ENCODE measurements at regions not wholly inside any gene's neighbourhood (a gene's known extent, or its start where the extent isn't known, plus 50 kb on each side); places are given as distances from the start of the nearest gene placed in this dataset.

DNA sequence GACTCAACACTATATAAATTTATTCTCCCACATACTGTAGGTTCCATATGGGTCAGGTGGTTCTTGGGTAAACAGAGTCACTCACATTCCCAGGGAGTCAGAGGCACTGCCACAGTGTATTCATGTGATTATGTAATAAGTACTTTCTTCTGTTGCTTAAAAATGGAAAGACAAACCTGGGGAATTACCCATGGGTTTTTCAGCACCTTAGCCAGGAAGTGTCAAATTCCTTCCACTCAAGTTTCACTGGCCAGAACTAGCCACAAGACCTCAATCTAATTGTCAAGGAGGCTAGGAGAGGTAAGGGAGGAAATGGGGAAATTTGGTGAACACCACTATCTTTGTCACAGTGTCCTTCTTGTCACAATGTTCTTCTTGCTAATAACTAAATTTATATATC is 333.2 kb upstream of the MDGA2 start:
- no peak for DNase-seq (ENCODE audit: low read depth)
- no peak overlapping the region for H3K4me3 ChIP-seq (ENCODE audit: low read depth, low read length)
- TF ChIP-seq, protein P1, sequence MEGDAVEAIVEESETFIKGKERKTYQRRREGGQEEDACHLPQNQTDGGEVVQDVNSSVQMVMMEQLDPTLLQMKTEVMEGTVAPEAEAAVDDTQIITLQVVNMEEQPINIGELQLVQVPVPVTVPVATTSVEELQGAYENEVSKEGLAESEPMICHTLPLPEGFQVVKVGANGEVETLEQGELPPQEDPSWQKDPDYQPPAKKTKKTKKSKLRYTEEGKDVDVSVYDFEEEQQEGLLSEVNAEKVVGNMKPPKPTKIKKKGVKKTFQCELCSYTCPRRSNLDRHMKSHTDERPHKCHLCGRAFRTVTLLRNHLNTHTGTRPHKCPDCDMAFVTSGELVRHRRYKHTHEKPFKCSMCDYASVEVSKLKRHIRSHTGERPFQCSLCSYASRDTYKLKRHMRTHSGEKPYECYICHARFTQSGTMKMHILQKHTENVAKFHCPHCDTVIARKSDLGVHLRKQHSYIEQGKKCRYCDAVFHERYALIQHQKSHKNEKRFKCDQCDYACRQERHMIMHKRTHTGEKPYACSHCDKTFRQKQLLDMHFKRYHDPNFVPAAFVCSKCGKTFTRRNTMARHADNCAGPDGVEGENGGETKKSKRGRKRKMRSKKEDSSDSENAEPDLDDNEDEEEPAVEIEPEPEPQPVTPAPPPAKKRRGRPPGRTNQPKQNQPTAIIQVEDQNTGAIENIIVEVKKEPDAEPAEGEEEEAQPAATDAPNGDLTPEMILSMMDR (conservative IDR thresholded peaks at IDR 0.05; ENCODE audit: low read depth, low read length) = no peak

DNA sequence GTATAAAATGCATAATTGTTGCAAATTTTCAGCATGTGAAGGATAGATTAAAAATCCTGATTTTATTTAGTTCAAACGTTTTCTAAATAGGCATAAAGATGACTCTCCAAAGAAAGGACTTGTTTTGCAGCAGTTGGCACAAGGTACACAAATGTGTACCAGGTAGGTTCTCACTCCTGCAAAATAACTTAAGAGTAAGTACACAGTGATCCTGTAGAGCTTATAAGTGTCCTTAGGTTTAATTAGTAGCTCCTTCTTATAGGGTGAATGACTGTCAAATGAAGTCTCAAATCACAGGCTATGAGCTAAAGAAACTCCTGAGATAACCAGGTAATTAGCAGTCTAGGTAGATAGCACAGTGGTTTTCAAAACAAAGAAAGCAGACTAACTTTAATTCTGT is 330.6 kb upstream of the MDGA2 start:
- no peak for DNase-seq (ENCODE audit: low read depth)
- H3K4me3 ChIP-seq (ENCODE audit: low read depth, low read length) = no peak overlapping the region
- TF ChIP-seq, protein P1 (conservative IDR thresholded peaks at IDR 0.05; ENCODE audit: low read depth, low read length) = no peak

DNA sequence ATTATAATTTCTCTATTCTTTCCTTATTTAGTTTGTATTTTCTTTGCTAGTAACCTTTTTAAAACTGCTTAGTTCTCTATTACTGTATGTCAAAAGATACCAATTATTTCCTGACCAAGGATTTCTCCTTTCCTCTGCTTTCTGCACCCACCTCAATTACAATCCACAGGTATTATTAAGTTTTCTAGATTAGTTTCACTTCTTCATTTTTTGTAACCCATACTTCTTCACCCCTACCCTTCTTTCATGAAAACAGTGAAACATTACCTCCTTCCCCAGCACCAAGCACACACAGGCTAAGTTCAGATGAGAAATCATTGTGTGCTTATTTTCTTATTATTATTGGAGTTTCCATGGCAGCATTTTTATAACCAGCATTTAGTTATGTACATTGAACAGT is 318.5 kb upstream of the MDGA2 start:
- H3K4me3 ChIP-seq (ENCODE audit: low read depth, low read length) = no peak overlapping the region
- TF ChIP-seq, protein P1 (conservative IDR thresholded peaks at IDR 0.05; ENCODE audit: low read depth, low read length) = no peak
- no peak for DNase-seq (ENCODE audit: low read depth)

DNA sequence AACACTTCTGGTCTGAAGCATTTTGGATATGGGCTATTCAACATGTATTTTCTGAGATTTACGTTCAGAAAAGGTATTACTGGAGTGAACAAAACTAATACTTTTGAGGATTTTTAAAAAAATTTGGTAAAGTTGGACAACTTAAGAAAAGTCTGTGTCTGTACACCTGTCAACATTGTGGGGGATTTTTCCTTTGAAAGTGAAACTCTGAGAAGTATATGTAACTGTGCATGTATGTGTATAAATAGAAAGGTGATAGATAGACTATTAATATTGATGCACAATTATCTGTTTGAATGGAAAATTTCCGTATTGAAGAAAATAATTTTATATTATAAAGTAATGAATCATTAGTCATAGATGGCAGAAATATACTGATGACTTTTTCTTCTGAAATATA is 312.8 kb upstream of the MDGA2 start:
- H3K4me3 ChIP-seq (ENCODE audit: low read depth, low read length) = no peak overlapping the region
- TF ChIP-seq, protein P1 (conservative IDR thresholded peaks at IDR 0.05; ENCODE audit: low read depth, low read length) = no peak
- no peak for DNase-seq (ENCODE audit: low read depth)

DNA sequence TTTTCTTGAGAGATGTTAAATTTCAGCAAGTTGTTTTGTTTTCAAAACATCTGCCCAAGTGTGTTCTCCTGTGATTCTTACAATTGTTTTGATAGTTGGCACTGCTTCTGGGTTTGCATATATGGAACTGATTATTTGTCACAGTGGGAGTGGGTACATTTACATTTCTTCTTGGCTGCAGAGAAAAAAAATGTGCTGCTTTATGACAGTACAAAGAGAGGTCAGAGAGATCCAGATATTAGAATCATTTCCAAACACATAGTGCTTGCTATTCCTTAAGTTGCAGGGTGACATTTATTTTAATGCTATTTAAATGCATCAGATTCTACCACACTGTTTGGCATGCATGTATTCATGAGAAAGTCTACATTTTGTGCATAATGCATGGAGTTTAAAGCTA is 303.5 kb upstream of the MDGA2 start:
- no peak overlapping the region for H3K4me3 ChIP-seq (ENCODE audit: low read depth, low read length)

DNA sequence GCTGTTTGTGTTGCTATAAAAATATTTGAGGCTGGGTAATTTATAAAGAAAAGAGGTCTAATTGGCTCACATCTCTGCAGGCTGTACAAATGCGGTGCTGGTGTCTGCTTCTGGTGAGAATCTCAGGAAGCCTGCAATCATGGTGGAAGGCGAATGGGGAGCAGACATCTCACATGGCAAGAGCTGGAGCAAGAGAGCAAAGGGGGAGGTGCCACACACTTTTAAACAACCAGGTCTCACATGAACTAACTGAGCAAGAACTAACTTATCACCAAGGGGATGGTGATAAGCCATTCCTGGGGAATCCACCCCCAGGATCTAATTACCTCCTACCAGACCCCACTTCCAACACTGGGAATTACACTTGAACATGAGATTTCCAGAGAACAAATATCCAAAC is 300.7 kb upstream of the MDGA2 start:
- no peak overlapping the region for H3K4me3 ChIP-seq (ENCODE audit: low read depth, low read length)
- TF ChIP-seq, protein P1 (conservative IDR thresholded peaks at IDR 0.05; ENCODE audit: low read depth, low read length) = no peak
- DNase-seq (ENCODE audit: low read depth) = no peak

More for the DNA sequence above, 303.5 kb upstream of the MDGA2 start:
- no peak for DNase-seq (ENCODE audit: low read depth)
- TF ChIP-seq, protein P1 (conservative IDR thresholded peaks at IDR 0.05; ENCODE audit: low read depth, low read length) = no peak

DNA sequence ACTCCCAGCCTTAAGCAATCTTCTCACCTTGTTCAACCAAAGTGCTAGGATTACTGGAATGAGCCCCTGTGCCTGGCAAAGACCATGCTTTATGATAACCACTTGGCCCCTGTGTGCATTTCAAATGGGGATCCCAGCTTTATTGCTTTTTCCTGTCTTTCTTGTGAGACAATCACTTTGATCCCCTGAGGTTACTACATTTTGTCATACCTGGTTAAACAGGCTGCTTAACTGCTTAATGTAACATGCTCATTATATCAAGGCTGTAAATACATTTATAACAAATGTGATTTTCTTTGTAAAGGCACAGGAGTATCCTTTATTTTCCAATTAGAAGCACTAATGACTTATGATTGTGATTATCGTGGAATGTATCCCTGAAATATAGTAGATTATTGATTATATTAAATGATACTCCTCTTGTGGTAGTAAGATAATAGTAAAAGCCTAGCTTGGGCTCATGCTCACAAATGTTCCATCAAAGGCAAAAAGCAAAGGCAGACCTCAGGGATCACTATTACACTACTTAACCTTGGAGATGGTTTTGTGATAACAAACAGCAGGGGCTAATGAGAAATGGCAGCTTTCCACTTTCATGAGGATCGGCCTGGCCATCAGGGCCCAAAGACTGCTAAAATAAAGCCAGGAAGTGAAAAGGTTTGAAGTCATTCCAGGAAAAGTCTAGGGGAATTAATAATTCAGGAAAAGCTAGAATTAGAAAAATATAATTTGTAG is 290.8 kb upstream of the MDGA2 start:
- TF ChIP-seq, protein P1 (conservative IDR thresholded peaks at IDR 0.05; ENCODE audit: low read depth, low read length) = no peak
- H3K4me3 ChIP-seq (ENCODE audit: low read depth, low read length) = no peak overlapping the region
- no peak for DNase-seq (ENCODE audit: low read depth)
